GM12892 (cell line): ENCODE measurements at regions not wholly inside any gene's neighbourhood (a gene's known extent, or its start where the extent isn't known, plus 50 kb on each side); places are given as distances from the start of the nearest gene placed in this dataset.

Source experiments
- POLR2AphosphoS5 ChIP-seq: IDR thresholded peaks from 2 replicates; pipeline ENCODE4 v1.6.1; 2011; ENCODE audit warnings: low read depth, low read length, control low read depth
- TAF1 ChIP-seq: IDR thresholded peaks from 2 replicates; pipeline ENCODE4 v1.6.1; 2011; ENCODE audit warnings: low read depth, mild to moderate bottlenecking, control low read depth, low read length, borderline replicate concordance

DNA sequence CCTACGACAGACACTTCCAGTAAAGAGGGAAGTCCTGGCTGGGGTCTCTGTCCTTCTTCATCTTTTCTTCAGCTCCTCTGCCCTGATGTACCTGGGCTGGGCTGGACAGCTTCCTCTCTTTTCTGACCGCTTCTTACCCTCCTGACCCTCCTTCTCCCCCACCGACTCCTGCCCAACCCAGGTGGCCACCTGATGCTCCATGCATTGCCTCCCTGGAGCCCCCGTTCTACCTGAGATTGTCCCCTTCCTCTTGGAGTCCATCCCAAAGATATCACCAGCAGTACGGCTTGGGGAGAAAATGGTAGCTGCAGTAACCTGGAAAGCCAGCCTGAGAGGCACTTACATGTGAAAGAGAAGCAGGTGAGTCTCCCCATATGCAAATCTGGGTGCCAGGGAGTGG, 566.3 kb downstream of the TCERG1L start:
- TF ChIP-seq TAF1 (no peak), POLR2AphosphoS5 (no peak)
